Nephron (organoid): ENCODE measurements at regions not wholly inside any gene's neighbourhood (a gene's known extent, or its start where the extent isn't known, plus 50 kb on each side); places are given as distances from the start of the nearest gene placed in this dataset.

Source experiments
- H3K27ac Mint-ChIP-seq, 3 experiments: 2 replicates each; pipeline ENCODE4 v1.8.0; 2020; ENCODE audit warnings: mixed read lengths in 3 of 3, mild to moderate bottlenecking in 2 of 3, moderate library complexity in 1 of 3
- H3K27me3 Mint-ChIP-seq: 2 replicates; pipeline ENCODE4 v1.8.0; 2021; ENCODE audit warnings: low read depth, mild to moderate bottlenecking, moderate library complexity, mixed read lengths
- H3K36me3 Mint-ChIP-seq: 2 replicates; pipeline ENCODE4 v1.8.0; 2020; ENCODE audit warnings: low read depth, mixed read lengths
- H3K4me1 Mint-ChIP-seq: 2 replicates; pipeline ENCODE4 v1.8.0; 2020; ENCODE audit warnings: mixed read lengths
- H3K4me3 Mint-ChIP-seq, 3 experiments: 2 replicates each; pipeline ENCODE4 v1.8.0; 2020; ENCODE audit warnings: mild to moderate bottlenecking in 3 of 3, mixed read lengths in 3 of 3, moderate library complexity in 2 of 3
- H3K9me3 Mint-ChIP-seq: 2 replicates; pipeline ENCODE4 v1.8.0; 2020; ENCODE audit warnings: mixed read lengths
- TF ChIP-seq, protein P1 (sequence below), 3 experiments: fragments of 200-600 bp; sonication (generic); IDR thresholded peaks; one replicate each; pipeline ENCODE4 v1.5.0; 2021; ENCODE audit warnings: antibody characterized with exemption in 3 of 3; ENCODE audit not compliant: unreplicated experiment in 3 of 3

DNA sequence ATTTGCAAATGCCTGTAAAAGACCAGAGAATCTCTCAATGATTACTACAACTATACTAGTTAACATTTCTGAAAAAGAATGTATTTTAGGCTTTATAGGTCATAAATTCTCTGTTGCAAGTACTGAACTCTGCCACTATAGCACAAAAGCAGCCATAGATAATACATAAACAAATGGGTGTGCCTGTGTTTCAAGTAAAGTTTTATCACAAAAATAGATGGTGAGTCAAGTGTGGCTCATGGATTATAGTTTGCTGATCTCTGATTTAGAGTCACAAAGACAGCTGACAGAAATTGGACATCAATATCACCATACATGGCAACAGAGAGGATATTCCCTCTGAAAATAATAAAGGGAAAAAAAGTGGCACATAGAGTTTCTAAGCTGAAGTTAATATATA, 68.1 kb downstream of the FSCB start:
- Mint-ChIP-seq H3K27me3 (no peaks in the 10 kb centered on the region), H3K9me3 (peaks cover 7% of the 10 kb centered on the region), H3K4me3 (no peak overlapping the region), H3K36me3 (no peaks in the 10 kb centered on the region), H3K4me1 (no peaks in the 10 kb centered on the region), H3K27ac (no peak overlapping the region)
- TF ChIP-seq, protein P1, sequence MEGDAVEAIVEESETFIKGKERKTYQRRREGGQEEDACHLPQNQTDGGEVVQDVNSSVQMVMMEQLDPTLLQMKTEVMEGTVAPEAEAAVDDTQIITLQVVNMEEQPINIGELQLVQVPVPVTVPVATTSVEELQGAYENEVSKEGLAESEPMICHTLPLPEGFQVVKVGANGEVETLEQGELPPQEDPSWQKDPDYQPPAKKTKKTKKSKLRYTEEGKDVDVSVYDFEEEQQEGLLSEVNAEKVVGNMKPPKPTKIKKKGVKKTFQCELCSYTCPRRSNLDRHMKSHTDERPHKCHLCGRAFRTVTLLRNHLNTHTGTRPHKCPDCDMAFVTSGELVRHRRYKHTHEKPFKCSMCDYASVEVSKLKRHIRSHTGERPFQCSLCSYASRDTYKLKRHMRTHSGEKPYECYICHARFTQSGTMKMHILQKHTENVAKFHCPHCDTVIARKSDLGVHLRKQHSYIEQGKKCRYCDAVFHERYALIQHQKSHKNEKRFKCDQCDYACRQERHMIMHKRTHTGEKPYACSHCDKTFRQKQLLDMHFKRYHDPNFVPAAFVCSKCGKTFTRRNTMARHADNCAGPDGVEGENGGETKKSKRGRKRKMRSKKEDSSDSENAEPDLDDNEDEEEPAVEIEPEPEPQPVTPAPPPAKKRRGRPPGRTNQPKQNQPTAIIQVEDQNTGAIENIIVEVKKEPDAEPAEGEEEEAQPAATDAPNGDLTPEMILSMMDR (IDR thresholded peaks at IDR 0.05; ENCODE audit: unreplicated experiment in 3 of 3) = no peak

DNA sequence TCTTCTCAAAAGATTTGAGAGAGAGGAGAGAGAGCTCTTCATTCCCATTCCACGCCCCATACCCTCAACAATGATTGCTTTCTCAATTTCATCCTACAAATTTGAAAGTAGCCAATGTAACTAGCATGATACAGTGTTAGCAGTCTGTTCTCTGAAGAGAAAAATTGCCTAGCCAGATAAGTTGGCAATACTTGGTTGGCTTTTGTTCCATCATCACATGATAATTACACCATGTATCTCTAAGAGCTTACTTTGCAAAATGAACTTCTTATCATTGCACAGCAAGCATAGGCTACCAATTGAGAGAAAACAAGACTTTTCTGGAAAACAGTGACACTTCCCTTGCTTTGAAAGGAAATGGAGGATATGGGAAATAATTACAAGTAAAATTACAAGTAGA, 68.9 kb downstream of the FSCB start:
- H3K36me3 Mint-ChIP-seq = no peaks in the 10 kb centered on the region
- no peaks in the 10 kb centered on the region for H3K27me3 Mint-ChIP-seq
- H3K9me3 Mint-ChIP-seq = peaks cover 7% of the 10 kb centered on the region
- TF ChIP-seq, protein P1 (IDR thresholded peaks at IDR 0.05; ENCODE audit: unreplicated experiment in 3 of 3) = no peak
- H3K4me1 Mint-ChIP-seq = no peaks in the 10 kb centered on the region
- no peak overlapping the region for H3K27ac Mint-ChIP-seq
- H3K4me3 Mint-ChIP-seq = no peak overlapping the region

DNA sequence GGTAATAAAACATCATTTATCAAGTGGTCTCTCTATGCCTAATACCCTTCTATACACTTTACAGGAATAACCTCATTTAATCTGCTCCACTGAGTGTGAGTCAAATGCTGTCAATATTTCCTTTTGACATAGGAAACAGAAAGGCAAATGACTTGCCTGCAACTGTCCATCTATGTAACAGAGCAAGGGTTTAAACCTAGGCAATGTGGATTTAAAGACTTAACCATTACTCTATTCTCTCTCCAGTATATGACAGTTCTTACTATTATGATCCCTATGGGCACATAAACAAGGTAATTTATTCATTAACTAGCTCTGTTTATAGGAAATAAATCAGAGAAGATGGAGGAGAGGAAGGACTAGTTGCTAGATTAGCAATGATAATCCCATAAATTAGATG, 70.6 kb downstream of the FSCB start:
- Mint-ChIP-seq H3K4me3 (no peak overlapping the region), H3K36me3 (no peaks in the 10 kb centered on the region), H3K4me1 (peaks cover 6% of the 10 kb centered on the region), H3K9me3 (peaks cover 4% of the 10 kb centered on the region), H3K27me3 (no peaks in the 10 kb centered on the region), H3K27ac (no peak overlapping the region)
- TF ChIP-seq, protein P1 (IDR thresholded peaks at IDR 0.05; ENCODE audit: unreplicated experiment in 3 of 3) = no peak

DNA sequence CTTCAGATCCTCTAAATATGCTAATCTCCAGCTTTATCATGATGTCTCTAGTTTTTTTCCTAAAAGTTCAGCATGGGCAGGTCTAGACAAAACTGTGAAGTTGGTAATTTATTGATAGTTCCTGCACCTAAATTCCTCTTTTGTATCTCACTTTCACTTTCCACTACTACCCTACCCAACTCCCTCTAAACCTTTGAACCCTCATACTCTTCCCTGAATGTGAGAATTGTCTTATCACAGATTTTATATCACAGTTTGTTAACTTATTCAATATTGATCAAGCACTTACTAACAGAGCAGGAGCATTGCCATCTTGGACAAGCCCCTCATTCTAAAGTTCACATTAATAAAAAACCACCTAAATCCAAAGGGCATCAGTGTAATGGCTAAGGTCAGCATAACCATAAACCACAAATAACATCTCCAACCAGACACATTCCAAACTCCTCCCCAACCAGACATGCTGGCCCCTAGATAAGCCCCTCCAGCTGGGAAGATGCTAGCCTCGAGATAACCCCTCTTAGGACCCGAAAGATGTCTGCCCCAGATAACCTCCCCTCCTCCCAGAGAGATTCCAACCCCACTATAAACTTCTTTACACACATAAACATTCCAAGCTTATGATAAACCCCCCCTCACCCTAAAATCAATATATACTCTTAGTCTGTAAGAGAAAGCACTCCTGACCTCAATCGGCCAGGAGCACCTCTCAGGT, 78.7 kb downstream of the FSCB start:
- TF ChIP-seq, protein P1 (IDR thresholded peaks at IDR 0.05; ENCODE audit: unreplicated experiment in 3 of 3) = no peak
- Mint-ChIP-seq H3K36me3 (no peaks in the 10 kb centered on the region), H3K27ac (peak overlapping the region in 1 of 3 experiments; percentile 18)

DNA sequence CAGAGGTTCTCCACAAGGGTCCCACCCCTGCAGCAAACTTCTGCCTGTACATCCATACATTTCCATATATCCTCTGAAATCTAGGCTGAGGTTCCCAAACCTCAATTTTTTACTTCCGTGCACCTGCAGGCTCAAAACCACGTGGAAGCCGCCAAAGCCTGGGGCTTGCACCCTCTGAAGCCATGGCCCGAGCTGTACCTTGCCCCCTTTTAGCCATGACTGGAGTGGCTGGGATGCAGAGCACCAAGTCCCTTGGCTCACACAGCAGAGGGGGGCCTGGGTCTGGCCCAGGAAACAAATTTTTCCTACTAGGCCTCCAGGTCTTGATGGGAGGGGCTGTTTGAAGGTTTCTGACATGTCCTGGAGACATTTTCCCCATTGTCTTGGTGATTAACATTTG, 84.4 kb downstream of the FSCB start:
- Mint-ChIP-seq H3K9me3 (peaks cover 24% of the 10 kb centered on the region), H3K4me3 (no peak overlapping the region)

More for the DNA sequence above, 78.7 kb downstream of the FSCB start:
- Mint-ChIP-seq H3K9me3 (peaks cover 14% of the 10 kb centered on the region), H3K4me1 (peaks cover 6% of the 10 kb centered on the region), H3K4me3 (no peak overlapping the region), H3K27me3 (no peaks in the 10 kb centered on the region)

More for the DNA sequence above, 84.4 kb downstream of the FSCB start:
- TF ChIP-seq, protein P1 (IDR thresholded peaks at IDR 0.05; ENCODE audit: unreplicated experiment in 3 of 3) = no peak
- no peaks in the 10 kb centered on the region for H3K27me3 Mint-ChIP-seq
- no peak overlapping the region for H3K27ac Mint-ChIP-seq
- H3K4me1 Mint-ChIP-seq = no peaks in the 10 kb centered on the region
- H3K36me3 Mint-ChIP-seq = no peaks in the 10 kb centered on the region
